OCI-LY7 (cell line): ENCODE measurements at regions not wholly inside any gene's neighbourhood (a gene's known extent, or its start where the extent isn't known, plus 50 kb on each side); places are given as distances from the start of the nearest gene placed in this dataset.

Experiments used
- CTCF ChIP-seq: fragments of 200-600 bp; sonication (generic); conservative IDR thresholded peaks from 2 replicates; pipeline ENCODE4 v1.5.1; 2014; ENCODE audit warnings: mild to moderate bottlenecking, antibody characterized with exemption, low read length, moderate library complexity, mixed read lengths
- EZH2phosphoT487 ChIP-seq: fragments of 200-600 bp; sonication (generic); IDR thresholded peaks from 2 replicates; pipeline ENCODE4 v1.6.1; 2018; ENCODE audit warnings: low read depth, borderline replicate concordance, mild to moderate bottlenecking, mixed run types, antibody characterized with exemption, low read length, moderate library complexity, mixed read lengths

GRCh38 chr10:9814285-9814864 is 1203.3 kb upstream of the CELF2 start:
- TF ChIP-seq CTCF (no peak), EZH2phosphoT487 (no peak)
